22Rv1 (cell line): ENCODE measurements at regions not wholly inside any gene's neighbourhood (a gene's known extent, or its start where the extent isn't known, plus 50 kb on each side); places are given as distances from the start of the nearest gene placed in this dataset.

Source experiments
- ZFX ChIP-seq: fragments of 450-650 bp; IDR thresholded peaks from 2 replicates; pipeline ENCODE4 v1.6.1; 2017; ENCODE audit warnings: antibody characterized with exemption, borderline replicate concordance
- TF ChIP-seq, protein P1 (sequence below): fragments of 450-650 bp; IDR thresholded peaks from 2 replicates; pipeline ENCODE4 v1.5.1; 2017; ENCODE audit warnings: mild to moderate bottlenecking

DNA sequence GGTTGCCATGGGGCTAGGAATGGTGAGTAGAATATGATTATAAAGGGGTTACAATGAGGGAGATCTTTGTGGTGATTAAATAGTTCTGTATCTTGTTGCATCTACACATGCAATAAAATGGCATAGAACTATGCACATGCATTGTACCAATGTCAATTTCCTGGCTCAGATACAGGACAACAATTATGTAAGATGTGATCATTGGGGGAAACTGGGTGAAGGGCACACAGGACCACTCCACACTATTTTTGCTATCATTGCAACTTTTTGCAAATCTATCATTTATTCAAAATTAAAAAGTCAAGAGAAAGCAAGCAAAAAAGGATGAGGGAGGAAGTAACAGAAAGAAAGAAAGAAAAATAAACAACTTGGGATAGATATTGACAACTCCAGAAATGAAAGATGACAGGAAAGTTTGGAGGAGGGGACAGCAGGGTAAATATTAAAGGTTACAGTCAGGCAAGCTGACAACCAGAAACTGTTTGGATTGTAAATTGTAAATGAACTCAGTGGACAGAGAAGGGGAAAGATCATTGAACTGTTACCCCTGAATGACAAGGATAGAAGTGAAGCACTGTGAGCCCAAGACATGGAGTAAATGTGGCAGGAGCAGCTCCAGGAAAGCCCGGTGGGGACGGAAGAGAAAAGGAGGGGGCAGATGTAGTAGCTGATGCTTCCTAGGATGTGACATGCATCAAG lies 499.6 kb upstream of the JARID2 start:
- TF ChIP-seq, protein P1, sequence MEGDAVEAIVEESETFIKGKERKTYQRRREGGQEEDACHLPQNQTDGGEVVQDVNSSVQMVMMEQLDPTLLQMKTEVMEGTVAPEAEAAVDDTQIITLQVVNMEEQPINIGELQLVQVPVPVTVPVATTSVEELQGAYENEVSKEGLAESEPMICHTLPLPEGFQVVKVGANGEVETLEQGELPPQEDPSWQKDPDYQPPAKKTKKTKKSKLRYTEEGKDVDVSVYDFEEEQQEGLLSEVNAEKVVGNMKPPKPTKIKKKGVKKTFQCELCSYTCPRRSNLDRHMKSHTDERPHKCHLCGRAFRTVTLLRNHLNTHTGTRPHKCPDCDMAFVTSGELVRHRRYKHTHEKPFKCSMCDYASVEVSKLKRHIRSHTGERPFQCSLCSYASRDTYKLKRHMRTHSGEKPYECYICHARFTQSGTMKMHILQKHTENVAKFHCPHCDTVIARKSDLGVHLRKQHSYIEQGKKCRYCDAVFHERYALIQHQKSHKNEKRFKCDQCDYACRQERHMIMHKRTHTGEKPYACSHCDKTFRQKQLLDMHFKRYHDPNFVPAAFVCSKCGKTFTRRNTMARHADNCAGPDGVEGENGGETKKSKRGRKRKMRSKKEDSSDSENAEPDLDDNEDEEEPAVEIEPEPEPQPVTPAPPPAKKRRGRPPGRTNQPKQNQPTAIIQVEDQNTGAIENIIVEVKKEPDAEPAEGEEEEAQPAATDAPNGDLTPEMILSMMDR: no peak
- no peak for TF ChIP-seq ZFX
